NCI-H526 treated with DMSO at 0.1 percent for 48 hours (cell line): ENCODE measurements at regions not wholly inside any gene's neighbourhood (a gene's known extent, or its start where the extent isn't known, plus 50 kb on each side); places are given as distances from the start of the nearest gene placed in this dataset.

ENCODE experiments used
- DNase-seq: peaks from one replicate; lab custom pipeline; 2025; lab: John Stamatoyannopoulos, UW

- no peak for DNase-seq
Observed at GRCh38 chr4:188197566-188197965, 58.3 kb downstream of the TRIML1 start.

- no peak for DNase-seq
Observed at GRCh38 chr4:188198982-188199792, 59.9 kb downstream of the TRIML1 start.

GRCh38 chr4:188201851-188202250 lies 62.6 kb downstream of the TRIML1 start:
- no peak for DNase-seq

DNA sequence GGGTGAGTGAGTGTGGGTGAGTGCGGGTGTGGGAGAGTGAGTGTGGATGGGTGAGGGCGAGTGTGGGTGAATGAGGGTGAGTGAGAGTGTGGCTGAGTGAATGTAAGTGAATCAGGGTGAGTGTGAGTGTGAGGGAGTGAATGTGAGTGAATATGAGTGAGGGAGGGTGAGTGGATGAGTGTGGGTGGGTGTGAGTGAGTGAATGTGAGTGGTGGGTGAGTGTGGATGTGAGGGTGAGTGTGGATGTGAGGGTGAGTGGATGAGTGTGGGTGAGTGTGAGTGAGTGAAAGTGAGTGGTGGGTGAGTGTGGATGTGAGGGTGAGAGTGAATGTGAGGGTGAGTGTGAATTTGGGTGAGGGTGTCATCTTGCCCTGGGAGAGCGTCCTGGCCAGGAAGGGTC lies 67.5 kb downstream of the TRIML1 start:
- no peak for DNase-seq

DNA sequence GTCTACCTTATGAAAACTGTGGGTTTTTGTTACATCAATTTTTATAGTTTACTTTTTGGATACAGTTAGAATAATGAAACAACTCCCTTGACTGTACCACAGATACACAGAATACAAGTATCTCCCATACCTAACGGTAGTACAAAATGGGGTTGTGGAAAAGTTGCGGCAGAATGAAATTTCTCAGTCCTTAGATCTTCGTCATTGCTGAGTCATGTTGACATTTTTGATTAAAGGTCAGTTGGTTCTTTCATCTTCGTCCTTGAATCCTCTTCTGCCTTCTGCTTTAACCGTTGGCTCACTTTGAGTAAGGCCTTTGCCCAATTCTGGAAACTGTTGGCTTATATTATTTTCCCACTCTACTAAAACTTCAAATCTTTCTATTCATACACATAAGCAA lies 75.6 kb downstream of the TRIML1 start:
- DNase-seq, result no peak

GRCh38 chr4:188218392-188218791 lies 79.2 kb downstream of the TRIML1 start:
- no peak for DNase-seq

- DNase-seq, result no peak
Observed at GRCh38 chr4:188220006-188220405, 80.8 kb downstream of the TRIML1 start.

DNA sequence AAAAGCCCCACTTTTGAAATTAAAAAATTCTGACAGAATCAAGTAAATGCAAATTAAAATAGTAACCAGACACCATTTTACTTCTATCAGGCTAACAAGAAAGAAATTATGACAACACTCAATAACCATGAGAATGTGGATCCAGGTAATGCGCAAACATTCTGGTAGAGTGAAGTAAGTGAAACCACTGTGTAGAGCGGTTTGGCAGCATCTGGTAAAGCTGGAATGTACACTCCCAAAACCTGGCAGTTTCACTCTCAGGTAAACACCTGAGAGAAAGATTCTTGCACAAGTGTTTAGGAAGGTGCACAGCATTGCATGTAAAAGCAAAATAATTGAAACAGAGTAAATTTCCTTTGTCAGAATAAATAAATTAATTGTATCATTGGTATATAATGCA lies 81.8 kb downstream of the TRIML1 start:
- DNase-seq, result no peak

- DNase-seq, result no peak
Observed at GRCh38 chr4:188228279-188228678, 89.0 kb downstream of the TRIML1 start.

DNA sequence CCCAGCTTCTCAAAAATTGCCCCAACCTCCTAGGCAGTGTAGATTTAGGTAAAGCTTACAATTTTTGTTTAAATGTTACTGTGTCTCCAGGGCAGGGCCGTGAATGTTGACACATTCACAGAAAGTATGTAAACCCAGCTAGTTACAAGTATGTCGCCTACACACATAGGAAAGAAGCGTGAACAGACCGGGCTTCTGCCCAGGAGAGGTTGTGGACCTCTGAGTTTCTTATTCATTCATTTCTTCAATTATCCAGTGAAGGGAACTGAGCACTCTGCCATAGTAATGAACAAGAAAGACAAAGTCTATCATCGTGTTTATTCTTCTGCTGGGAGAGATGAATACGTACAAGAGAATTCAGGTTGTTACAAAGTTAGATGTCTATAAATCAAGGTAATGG lies 93.2 kb downstream of the TRIML1 start:
- no peak for DNase-seq

DNA sequence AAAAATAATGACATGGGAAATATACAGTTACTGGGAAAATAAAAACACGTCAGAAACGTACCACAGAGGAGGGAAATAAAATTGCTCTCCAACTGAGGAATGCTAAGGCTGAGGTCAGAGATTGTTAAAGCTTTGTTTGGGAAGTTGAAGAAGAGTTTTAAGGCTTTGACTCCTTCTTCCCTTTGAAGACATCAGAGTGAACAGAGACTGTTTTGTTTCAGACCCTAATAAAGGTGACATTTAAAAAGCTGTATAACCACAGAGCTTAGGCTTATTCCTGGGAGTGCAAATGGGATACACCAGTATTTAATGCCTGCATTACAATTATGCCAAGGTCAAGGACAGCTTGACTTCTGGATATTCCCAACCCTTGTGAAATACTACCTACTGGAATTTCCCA lies 102.8 kb downstream of the TRIML1 start:
- DNase-seq, result no peak

GRCh38 chr4:188245651-188246050 lies 106.4 kb downstream of the TRIML1 start:
- DNase-seq, result no peak

DNA sequence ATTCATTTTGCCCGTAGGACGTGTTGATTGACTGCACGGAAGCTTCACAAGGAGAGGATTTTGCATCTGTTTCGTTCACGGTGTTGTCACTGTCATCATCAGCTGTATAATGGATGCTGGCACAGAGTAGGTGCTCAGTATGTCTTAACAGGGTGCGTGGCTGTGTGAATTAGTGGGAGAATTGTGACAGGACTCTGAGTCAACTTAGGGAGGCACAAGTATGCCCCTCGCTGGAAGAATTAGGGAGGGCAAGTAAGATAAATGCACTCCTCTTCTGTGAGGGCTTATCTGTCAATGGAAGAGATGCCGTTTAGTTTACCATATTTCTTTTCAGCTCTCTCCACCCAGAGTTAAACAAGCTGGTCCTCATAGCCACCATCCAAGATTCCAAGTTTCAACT lies 107.2 kb downstream of the TRIML1 start:
- DNase-seq, result peak; percentile 0

- DNase-seq, result no peak
Observed at GRCh38 chr4:188254211-188254610, 115.0 kb downstream of the TRIML1 start.

GRCh38 chr4:188262464-188262863 lies 123.2 kb downstream of the TRIML1 start:
- DNase-seq, result no peak

DNA sequence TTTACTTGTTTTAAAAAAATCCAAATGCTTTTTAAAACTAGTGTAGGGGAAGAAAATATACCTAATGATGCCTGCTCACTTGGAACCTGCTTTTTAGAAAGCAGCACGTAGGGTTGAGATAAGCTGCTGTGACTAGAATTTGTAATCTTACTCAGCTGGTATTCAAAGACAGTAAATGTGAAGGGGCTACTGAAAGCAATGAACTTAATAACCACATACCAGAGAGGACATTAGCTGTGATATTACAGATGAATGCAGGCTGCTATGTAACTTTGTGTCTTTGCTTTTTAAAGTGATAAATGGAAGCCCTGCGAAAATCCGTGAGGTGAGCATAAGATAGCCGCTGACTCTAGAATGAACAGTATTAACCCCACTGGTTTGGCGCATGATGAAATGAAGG lies 124.1 kb downstream of the TRIML1 start:
- DNase-seq, result no peak

DNA sequence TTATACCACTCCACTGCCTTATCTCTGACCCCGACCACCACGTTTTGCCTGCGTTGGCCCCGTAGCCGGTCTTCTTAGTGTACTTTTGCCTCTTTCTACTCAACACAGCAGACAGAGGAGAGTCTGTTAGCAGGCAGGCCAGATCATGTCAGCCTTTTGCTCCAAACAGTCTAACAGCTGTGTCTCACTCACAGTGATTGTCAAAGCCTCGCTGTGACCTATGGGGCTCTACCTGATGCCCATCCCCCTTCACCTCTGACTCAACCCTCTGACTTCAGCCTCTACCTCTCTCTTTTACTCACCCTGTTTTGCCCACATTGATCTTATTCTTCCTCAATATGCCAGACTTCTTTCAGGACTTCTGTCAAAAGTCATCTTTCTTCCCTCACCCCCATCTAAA lies 127.1 kb downstream of the TRIML1 start:
- no peak for DNase-seq

DNA sequence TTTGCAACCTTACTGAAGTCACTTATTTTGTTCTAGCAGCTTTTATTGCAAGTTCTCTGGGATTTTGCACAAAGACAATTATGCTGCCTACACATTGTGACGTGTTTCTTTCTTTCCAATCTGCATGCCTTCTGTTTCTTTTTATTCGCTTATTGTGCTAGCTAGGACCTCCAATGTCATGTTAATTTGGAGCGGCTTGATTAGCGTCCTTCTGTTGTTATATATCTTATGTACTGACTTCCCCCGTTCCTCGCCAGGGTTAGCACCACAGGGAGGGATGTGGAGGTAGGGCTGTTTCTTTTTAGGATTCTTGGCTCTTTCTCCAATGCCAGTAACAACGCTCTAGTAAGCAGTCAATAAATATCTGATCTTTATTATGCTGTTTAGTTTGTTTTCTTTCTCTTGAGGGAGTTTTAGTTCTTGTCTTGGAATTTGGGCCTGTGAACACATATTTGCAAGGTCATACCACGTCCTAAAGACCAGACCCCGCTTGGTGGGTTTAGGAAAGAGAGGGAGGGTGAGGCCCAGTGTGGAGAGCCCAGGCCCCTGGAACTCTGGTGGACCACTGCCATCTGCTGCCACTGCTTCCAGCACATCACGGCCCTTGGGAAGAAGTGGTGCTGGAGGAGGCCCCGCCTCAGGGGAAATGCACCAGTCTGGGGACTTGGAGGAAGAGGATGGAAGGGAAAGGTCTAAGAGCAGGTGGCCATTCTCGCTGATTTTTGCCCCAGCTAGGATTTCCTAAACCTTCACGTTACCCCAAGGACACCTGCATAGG lies 129.1 kb downstream of the TRIML1 start:
- DNase-seq, result no peak

- no peak for DNase-seq
Observed at GRCh38 chr4:188270273-188271069, 131.2 kb downstream of the TRIML1 start.

GRCh38 chr4:188275686-188276085 lies 136.4 kb downstream of the TRIML1 start:
- no peak for DNase-seq

GRCh38 chr4:188279184-188279583 lies 139.9 kb downstream of the TRIML1 start:
- no peak for DNase-seq

DNA sequence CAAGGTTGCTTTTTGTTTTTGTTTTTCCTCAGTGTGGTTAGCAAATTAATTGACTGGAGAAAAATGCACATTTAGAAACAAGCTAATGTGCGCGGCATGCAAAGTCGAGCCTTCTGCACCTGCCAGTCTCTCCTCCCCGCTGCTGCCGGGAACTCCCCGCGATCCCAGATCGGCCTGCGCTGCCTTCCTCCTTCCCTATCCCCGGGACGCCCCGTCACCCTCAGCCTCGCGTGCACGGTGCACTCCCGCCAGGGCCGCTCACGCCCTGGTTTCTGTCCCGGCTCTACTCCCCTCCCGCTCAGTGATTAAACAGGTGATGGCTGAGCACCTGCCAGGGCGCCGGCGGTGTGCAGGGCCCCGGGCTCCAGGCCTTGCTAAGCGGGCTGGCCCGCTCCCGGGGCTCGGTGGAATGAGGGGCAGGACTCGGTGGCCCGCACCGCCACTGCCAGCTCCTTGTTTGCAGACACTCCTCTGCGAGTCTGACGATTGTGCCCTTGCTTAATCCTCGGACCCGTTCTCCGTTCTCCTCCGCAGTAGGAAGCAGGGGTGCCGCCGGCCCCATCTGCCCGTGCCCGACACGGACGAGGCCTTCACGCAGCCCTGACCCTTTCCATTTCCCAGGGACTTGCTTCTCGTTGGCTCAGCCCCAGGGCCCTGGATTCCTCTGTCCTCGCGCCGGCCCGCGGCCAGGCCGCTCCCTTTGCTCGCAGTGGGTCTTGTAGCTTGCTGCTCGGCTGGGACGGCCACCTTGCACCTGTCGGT lies 143.4 kb downstream of the TRIML1 start:
- peak; percentile 85 for DNase-seq
